HG02884 (cell line): ENCODE measurements at regions not wholly inside any gene's neighbourhood (a gene's known extent, or its start where the extent isn't known, plus 50 kb on each side); places are given as distances from the start of the nearest gene placed in this dataset.
A peak's percentile ranks its signal among the peaks of the same experiment; 100 is the strongest.

Experiments
- ATAC-seq: cut with Tn5 transposase; IDR thresholded peaks from one replicate; pipeline ENCODE4 v1.9.1; 2021; ENCODE audit warnings: mild to moderate bottlenecking, moderate library complexity; ENCODE audit not compliant: unreplicated experiment

DNA sequence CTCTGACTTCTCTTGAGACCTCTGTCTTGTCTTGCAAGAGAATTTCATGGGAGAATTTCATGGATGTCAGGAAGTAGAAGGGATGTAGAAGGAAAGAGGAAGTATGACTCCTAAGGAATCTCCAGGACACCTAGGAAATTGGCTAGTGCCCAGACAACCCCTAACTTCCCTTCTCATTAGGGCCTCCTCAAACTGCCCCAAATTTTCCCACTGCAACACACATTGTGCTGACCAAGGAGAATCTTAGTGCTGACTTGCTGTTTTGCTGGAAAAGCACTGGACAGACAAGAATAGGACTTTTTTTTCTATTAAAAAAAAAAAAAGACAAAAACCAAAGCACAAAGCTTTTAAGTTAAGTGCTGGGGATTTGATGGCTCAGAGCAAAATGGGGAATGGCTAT lies 236.1 kb upstream of the CADM1 start:
- no peak for ATAC-seq

- no peak for ATAC-seq
These were observed 235.7 kb upstream of the CADM1 start for GRCh38 chr11:115739878-115740277.

GRCh38 chr11:115739146-115739545 lies 234.9 kb upstream of the CADM1 start:
- ATAC-seq, result no peak

DNA sequence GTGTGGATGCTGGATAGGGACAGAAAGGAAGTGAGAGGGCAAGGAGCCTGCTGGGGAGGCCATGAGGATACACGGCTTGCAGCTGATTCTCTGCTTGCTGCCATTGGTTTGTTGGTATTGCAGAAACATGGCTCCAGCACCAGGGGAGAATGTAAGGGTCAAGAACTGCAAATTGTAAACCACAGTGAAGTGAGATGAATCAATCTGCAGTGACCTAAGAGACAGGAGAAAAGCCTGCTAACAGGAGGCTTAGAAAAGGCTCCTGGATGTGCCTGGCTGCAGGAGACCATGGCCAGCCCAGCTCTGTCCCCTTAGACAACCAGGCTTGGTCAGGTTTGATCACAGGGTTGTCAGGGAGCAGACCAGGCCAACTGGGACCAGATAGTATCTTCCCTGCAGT lies 233.7 kb upstream of the CADM1 start:
- ATAC-seq, result no peak

- ATAC-seq, result no peak
These were observed 231.9 kb upstream of the CADM1 start for GRCh38 chr11:115736146-115736545.

DNA sequence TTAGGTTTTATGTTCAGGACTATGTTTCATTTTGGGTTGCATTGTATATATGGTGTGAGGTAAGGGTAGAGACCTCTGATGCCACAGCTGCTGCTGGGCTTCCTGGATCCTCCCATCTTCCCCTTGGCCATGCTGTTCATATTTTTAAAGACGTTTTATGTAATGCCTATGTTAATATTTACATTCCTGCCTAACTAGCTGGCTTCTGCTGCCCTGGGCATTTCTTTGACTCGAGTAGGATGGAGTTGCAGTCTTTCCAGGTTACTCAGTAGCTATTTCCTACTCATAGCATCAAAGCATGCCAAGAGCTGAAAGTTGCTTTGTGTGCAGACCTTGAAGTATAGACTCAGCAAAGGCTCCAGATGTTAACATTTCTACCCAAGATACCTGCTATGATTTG lies 220.5 kb upstream of the CADM1 start:
- no peak for ATAC-seq

- no peak for ATAC-seq
These were observed 218.5 kb upstream of the CADM1 start for GRCh38 chr11:115722711-115723110.

GRCh38 chr11:115721296-115721995 lies 217.2 kb upstream of the CADM1 start:
- ATAC-seq, result no peak

DNA sequence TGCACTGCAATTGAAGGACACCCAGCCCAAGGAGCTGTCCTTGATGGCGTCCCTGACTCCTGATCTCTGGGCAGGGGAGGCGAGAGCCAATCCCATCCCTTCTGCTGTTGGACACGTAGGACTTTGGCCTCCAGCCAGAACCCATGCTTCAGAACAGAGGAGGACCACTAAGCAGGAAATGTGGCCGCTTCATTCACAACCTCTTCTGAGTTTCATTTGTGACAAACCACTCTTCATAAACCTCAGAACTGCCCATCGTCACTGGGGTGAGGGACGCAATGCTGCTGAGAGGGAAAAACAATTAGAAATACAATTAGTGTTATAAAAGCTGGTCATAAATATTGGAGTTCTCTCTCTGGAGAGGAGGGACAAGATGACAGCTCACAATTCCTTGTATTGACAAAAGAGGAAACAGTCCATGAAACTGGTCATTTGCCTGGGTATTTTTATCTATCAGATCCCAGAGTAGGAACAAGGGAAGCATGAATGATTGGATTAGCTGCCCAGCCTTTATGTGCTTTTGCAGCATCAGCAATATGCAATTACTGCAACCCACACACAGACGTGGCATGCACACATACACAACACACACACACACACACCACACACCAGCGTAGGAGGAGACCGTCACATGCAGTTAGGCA lies 216.5 kb upstream of the CADM1 start:
- no peak for ATAC-seq

DNA sequence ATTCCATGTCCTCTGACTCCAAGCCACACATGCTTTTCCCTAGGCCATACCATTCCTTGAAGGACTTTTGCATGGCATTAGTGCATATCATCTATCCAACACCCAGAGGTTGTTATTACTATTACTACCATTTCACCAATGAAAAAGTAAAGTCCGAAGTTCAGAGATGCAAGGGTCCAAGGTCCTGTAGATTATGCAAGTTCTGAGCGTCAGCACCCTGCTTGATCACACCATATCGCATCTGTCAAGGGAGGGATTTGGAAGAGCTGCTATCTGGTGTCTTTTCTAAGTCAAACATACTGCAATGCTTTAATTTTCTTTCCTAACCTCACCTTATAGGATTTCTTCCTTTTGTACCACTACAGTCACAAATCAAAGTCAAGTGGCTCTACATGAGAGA lies 214.7 kb upstream of the CADM1 start:
- no peak for ATAC-seq

DNA sequence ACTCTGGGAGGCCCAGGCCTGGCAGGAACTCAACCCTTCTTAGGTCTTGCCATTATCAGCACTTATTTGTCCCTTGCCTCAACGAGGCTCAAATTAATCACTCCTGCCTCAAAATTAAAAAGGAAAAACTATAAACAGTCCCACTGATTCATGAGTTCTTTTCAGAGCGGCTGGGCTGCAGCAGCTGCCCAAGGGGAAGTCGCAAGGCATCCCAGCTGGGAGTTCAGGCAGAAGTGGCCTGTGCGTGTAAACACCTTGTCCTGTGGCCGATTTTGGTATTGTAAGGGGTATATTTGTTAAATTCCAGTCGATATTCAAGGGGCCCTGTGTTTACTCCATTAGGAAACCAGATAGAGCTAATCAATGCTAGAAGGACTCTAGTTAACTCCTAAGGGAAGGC lies 213.9 kb upstream of the CADM1 start:
- no peak for ATAC-seq

GRCh38 chr11:115716601-115717529 lies 212.7 kb upstream of the CADM1 start:
- no peak for ATAC-seq

DNA sequence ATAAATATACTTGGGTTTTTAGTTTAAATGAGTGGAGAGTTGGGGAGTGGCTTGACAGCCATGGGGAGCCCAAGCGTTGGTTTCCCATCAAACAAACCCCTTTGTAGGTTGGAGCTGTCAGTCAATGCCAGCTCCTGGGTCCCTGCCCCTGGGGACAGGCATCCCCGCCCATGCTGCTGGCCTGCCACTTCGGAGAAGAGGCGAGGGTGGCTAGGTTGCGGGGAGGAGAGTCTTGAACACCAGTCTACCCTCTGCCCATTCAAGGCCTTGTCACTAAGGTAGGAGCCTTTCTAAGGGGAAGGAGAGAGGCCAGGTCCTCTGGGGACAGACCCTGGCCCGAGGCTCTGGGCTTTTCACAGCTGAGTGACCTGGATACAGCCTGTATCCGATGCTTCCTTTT lies 211.9 kb upstream of the CADM1 start:
- no peak for ATAC-seq

- ATAC-seq, result no peak
These were observed 211.1 kb upstream of the CADM1 start for GRCh38 chr11:115715251-115715770.

DNA sequence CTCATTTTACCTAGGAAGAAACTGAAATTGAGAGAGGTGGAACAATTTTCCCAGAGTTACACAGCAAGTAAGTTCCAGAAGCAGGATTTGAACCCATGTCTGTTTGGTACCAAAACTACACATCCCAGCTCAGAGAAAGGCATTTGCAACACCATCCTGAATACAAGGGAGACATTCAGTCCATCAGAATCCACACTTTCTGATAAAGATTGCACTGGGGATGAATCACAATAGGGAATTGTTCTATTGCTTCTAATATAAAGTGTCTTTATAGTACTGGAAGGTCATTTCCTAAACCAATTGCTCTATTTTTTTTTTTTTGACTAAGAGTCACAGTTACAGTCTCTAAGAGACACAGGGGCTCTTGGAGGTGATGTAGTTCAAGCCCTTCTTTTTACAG lies 208.1 kb upstream of the CADM1 start:
- ATAC-seq, result no peak

- no peak for ATAC-seq
These were observed 206.8 kb upstream of the CADM1 start for GRCh38 chr11:115710980-115711379.

- no peak for ATAC-seq
These were observed 206.2 kb upstream of the CADM1 start for GRCh38 chr11:115710426-115710825.

GRCh38 chr11:115709297-115709696 lies 205.1 kb upstream of the CADM1 start:
- ATAC-seq, result peak; percentile 62

- no peak for ATAC-seq
These were observed 203.1 kb upstream of the CADM1 start for GRCh38 chr11:115707180-115707905.

DNA sequence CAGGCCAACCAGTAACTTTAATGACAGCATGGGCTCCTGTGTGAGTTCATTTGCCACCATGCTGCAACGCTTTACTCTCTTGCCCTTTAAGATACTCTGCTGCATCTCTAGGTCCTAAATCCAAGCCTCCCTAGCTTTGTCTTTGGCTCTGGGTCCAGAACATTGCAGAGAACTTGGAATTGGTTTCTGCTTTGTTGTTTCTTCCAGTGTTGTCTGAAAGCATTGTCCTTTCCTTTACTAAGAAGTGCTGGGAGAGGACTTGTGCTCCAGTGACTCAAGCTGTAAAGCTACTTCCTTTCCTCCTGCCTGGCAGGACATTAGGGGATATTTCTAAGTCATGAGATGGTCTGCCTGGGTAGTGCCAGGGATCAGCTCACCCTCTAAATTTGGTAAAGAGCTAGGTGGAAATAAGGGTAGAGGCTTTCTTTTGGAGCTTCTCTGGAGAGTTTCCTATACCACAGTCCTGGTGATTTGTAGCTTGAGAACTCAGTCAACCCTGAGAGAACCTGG lies 202.5 kb upstream of the CADM1 start:
- no peak for ATAC-seq

DNA sequence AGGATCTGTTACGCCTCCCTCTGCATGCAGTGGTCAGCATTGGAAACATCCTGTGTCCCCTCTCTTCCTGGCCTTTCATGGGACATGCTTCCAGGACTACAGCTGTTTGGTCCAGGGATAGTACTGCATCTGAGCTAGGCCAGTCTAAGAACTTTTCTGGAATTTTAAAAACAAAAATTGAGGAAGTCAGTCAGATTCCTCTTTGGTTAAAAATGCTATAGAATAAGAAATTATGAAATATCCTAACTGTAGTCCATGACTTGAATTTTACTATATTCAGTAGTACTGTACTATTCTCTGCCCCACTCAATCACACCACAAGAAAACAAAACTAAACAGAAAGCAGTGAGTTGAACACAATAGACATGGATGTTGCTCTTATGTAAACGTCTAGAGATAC lies 201.0 kb upstream of the CADM1 start:
- no peak for ATAC-seq
